ENCODE measurements at regions not wholly inside any gene's neighbourhood (a gene's known extent, or its start where the extent isn't known, plus 50 kb on each side); places are given as distances from the start of the nearest gene placed in this dataset.

DNA sequence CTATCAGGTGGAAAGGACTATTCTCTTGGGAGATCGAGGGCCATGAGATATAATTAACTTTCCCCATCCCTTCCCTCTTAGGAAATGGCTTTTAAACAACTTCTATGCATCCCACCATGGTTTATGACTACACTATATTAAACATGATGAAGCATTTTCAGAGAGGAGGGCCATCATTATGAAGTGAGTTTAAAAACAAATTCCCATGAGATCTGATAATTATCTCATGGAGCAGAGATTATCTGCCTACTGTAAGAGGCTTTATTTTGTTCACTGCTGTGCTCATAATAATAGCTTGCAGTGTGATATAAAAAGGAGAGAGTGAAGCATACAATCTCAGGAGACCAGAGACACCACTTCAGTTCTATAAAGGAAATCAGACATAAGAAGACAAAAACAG lies 330.5 kb upstream of the ZFP42 start:
- TF ChIP-seq, protein P1, sequence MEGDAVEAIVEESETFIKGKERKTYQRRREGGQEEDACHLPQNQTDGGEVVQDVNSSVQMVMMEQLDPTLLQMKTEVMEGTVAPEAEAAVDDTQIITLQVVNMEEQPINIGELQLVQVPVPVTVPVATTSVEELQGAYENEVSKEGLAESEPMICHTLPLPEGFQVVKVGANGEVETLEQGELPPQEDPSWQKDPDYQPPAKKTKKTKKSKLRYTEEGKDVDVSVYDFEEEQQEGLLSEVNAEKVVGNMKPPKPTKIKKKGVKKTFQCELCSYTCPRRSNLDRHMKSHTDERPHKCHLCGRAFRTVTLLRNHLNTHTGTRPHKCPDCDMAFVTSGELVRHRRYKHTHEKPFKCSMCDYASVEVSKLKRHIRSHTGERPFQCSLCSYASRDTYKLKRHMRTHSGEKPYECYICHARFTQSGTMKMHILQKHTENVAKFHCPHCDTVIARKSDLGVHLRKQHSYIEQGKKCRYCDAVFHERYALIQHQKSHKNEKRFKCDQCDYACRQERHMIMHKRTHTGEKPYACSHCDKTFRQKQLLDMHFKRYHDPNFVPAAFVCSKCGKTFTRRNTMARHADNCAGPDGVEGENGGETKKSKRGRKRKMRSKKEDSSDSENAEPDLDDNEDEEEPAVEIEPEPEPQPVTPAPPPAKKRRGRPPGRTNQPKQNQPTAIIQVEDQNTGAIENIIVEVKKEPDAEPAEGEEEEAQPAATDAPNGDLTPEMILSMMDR (IDR thresholded peaks at IDR 0.05; ENCODE audit: poor library complexity): no peak
- no peak for TF ChIP-seq EZH2phosphoT487 (IDR thresholded peaks at IDR 0.05; ENCODE audit: low read depth, severe bottlenecking, unreplicated experiment)

All from hepatocyte (in vitro differentiated cells).